Fibroblast of mammary gland (primary cell): ENCODE measurements at regions not wholly inside any gene's neighbourhood (a gene's known extent, or its start where the extent isn't known, plus 50 kb on each side); places are given as distances from the start of the nearest gene placed in this dataset.

Experiments
- DNase-seq: peaks from one replicate; pipeline ENCODE4 v3.0.0-alpha.2; 2010; ENCODE audit warnings: low read depth
- H3K4me3 ChIP-seq: 2 replicates; pipeline ENCODE4 v1.5.1; 2011; ENCODE audit warnings: low read depth, mild to moderate bottlenecking, low read length, moderate library complexity; ENCODE audit not compliant: control insufficient read depth
- TF ChIP-seq, protein P1 (sequence below): conservative IDR thresholded peaks from 2 replicates; pipeline ENCODE4 v1.5.1; 2011; ENCODE audit warnings: low read depth, low read length, inconsistent platforms; ENCODE audit not compliant: control insufficient read depth, insufficient read depth

DNA sequence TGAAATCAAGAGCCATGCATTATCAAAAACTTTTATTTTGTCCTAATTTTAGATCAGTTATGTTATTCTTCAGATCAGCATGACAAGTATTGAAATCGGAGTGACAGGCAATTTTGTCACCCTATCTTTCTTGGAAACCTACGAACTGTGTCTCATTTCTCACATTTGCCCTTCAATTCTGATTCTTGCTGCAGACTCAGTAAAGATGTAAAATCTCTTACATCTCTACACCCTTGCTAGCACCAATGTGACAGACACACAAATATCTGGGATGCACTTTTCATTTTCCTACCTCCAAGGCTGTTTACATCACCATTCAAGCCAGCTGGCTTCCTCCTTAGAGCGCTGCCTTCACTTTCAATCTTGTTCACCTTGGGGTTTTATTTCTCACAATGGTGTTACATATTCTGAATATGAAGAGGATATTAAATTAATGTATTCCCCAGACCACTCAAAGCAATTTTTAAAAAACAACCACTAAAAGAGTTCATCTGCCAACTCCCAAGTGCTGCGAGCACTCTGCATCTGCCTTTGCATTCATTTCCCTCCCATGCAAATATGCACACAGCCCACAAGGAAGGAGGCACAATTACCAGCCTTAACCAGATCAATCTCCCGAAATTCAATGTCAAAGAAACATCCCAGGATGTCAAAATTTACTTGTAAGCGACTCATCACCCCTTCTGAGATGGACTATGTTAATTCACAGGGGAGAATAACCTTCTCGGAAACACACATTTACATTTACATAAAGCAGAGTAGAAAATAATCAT is 164.3 kb downstream of the ENC1 start:
- no peak overlapping the region for H3K4me3 ChIP-seq
- TF ChIP-seq, protein P1, sequence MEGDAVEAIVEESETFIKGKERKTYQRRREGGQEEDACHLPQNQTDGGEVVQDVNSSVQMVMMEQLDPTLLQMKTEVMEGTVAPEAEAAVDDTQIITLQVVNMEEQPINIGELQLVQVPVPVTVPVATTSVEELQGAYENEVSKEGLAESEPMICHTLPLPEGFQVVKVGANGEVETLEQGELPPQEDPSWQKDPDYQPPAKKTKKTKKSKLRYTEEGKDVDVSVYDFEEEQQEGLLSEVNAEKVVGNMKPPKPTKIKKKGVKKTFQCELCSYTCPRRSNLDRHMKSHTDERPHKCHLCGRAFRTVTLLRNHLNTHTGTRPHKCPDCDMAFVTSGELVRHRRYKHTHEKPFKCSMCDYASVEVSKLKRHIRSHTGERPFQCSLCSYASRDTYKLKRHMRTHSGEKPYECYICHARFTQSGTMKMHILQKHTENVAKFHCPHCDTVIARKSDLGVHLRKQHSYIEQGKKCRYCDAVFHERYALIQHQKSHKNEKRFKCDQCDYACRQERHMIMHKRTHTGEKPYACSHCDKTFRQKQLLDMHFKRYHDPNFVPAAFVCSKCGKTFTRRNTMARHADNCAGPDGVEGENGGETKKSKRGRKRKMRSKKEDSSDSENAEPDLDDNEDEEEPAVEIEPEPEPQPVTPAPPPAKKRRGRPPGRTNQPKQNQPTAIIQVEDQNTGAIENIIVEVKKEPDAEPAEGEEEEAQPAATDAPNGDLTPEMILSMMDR: no peak
- no peak for DNase-seq

DNA sequence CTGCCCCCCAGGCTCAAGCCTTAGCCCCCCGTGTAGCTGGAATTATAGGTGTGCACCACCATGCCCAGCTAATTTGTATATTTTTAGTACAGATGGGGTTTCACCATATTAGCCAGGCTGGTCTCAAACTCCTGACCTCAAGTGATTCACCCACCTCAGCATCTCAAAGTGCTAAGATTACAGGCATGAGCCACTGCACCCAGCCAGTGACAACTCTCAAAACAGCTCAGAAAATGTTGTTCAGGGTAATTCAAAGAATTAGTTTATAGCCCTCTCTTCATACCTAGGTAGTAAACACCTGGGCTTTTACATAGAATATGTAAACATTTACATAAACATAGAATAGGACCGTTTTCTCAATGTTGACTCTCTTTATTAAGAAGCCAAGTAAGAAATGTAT is 168.7 kb downstream of the ENC1 start:
- TF ChIP-seq, protein P1: no peak
- no peak overlapping the region for H3K4me3 ChIP-seq
- no peak for DNase-seq

DNA sequence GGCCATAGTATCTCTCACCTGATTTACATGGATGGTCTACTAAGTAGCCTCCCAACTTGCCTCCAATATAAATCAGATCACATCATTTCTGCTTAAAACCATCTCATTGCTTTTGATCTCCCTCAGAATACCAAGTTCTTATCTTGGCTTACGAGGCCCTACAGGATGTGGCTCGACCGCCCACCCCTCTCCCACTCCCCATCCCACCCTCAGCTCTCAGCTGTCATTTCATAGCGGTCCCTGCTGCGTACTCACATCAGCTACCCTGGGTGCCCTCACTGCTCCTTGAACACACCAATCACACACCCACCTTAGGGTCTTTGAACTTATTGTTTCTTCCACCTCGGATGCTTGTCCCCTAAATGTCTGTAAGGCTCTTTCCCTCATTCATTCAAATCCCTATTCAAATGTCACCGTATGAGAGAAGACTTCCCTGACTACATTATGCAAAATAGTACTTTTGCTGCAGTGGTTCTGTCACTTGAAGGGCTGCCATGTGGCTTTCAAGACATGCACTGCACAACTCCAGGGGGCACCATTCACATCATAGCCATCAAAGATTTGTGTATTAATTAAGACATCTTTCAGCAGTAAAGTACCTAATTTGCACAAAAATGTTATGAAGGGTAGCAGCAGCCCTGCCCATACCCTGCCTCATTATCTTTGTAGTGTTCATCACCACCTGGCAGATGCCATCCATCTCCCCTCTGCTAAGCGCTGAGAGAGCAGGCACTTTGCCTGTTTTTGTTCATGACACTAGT is 171.1 kb downstream of the ENC1 start:
- TF ChIP-seq, protein P1: no peak
- no peak for DNase-seq
- H3K4me3 ChIP-seq: no peak overlapping the region

DNA sequence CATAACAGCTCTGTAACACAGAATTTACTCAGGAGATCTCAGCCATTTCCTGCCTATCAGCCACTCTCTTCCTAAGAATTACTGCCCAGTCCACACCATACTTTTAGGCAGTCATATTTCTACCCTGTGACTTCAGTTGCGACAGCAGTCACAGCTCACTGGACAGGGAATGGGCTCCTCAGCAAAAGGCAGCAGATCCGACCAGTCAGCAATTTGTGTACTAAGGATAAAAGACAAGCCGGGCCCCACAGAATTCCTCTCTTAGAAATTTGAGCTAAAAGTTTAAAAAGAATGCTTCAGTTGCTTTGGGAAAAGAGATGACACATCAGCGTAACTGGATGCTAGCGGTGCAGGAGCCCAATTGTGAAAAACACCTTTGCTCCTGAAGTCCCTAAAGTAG is 172.1 kb downstream of the ENC1 start:
- no peak for DNase-seq
- no peak overlapping the region for H3K4me3 ChIP-seq
- TF ChIP-seq, protein P1: no peak

DNA sequence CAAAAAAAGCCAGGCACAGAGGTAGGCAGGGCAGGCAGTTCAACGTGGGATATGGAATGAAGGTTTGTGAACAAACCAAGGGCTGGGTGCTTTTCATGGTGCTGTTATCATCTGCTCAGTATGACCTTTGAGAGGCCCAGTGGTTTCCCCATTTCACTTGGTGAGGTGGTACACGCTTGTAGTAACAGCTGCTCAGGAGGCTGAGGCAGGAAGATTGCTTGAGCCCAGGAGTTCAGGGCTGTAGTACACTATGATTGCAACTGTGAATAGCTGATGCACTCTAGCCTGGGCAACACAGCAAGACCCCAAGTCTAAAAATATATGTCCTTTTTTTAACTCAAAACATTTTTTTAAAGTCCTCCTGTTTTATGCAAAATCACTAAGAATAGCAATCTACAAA is 174.8 kb downstream of the ENC1 start:
- DNase-seq: no peak
- TF ChIP-seq, protein P1: no peak

GRCh38 chr5:74464512-74465209 is 175.9 kb downstream of the ENC1 start:
- peak; percentile 35 for DNase-seq
- TF ChIP-seq, protein P1: no peak
- H3K4me3 ChIP-seq: no peak overlapping the region

More for the DNA sequence above, 174.8 kb downstream of the ENC1 start:
- no peak overlapping the region for H3K4me3 ChIP-seq
